H1 (cell line): ENCODE measurements at regions not wholly inside any gene's neighbourhood (a gene's known extent, or its start where the extent isn't known, plus 50 kb on each side); places are given as distances from the start of the nearest gene placed in this dataset.

ENCODE experiments used
- CTCF ChIA-PET: fragments of 300-600 bp; sonication (Branson Sonifier 250); formaldehyde crosslinking; loops from one replicate; lab custom pipeline; 2021; ENCODE audit not compliant: partially characterized antibody; lab: Charles Lee
- POLR2A ChIA-PET: fragments of 300-600 bp; sonication (Branson Sonifier 250); formaldehyde crosslinking; loops from one replicate; lab custom pipeline; 2021; ENCODE audit warnings: inconsistent platforms; ENCODE audit not compliant: partially characterized antibody; lab: Charles Lee
- DNase-seq, 2 experiments: peaks; one replicate each; pipeline versions ENCODE4 v3.0.0 to v3.0.0-alpha.2; 2010 to 2022; ENCODE audit warnings: low spot score in 2 of 2, low read depth in 1 of 2, mixed read lengths in 1 of 2
- FAIRE-seq: peaks from 2 replicates; lab custom pipeline; 2011; peaks lifted over from hg19 to GRCh38; lab: Jason Lieb, UNC
- H2AFZ ChIP-seq: 2 replicates; pipeline ENCODE4 v1.8.1; 2012; ENCODE audit warnings: low read length, inconsistent platforms
- H2AK5ac ChIP-seq: 2 replicates; pipeline ENCODE4 v1.6.1; 2013; ENCODE audit warnings: low read depth, low read length
- H2BK120ac ChIP-seq: replicated peaks from 2 replicates; pipeline ENCODE3; 2013; ENCODE audit warnings: low read depth, low read length, inconsistent platforms
- H2BK12ac ChIP-seq: 2 replicates; pipeline ENCODE4 v1.6.1; 2013; ENCODE audit warnings: low read depth, low read length
- H2BK15ac ChIP-seq: 2 replicates; pipeline ENCODE4 v1.6.1; 2013; ENCODE audit warnings: low read length
- H2BK20ac ChIP-seq: 2 replicates; pipeline ENCODE4 v1.6.1; 2013; ENCODE audit warnings: low read length
- H2BK5ac ChIP-seq: 2 replicates; pipeline ENCODE4 v1.6.1; 2013; ENCODE audit warnings: low read depth, low read length
- H3K14ac ChIP-seq: 2 replicates; pipeline ENCODE4 v1.6.1; 2013; ENCODE audit warnings: inconsistent platforms; ENCODE audit not compliant: insufficient read length
- H3K18ac ChIP-seq: 2 replicates; pipeline ENCODE4 v1.6.1; 2013; ENCODE audit warnings: low read length; ENCODE audit errors: extremely low read depth
- H3K23ac ChIP-seq: 2 replicates; pipeline ENCODE4 v1.6.1; 2013; ENCODE audit warnings: inconsistent platforms; ENCODE audit not compliant: insufficient read length
- H3K23me2 ChIP-seq: 2 replicates; pipeline ENCODE4 v1.6.1; 2013; ENCODE audit warnings: low read depth, low read length
- H3K27ac ChIP-seq: 2 replicates; pipeline ENCODE4 v1.6.1; 2011; ENCODE audit warnings: low read depth, low read length, inconsistent platforms
- H3K27me3 ChIP-seq, 4 experiments: replicated peaks in 1 of 4; 1 replicate in 1 of 4; 2 replicates in 3 of 4; pipeline versions ENCODE4 v1.6.1 to v1.8.1; 2011 to 2013; ENCODE audit warnings: low read length in 3 of 4, mild to moderate bottlenecking in 3 of 4, inconsistent platforms in 2 of 4, mixed read lengths in 2 of 4, moderate library complexity in 1 of 4; ENCODE audit not compliant: control insufficient read depth in 3 of 4, insufficient read depth in 3 of 4; ENCODE audit errors: extremely low read depth in 1 of 4
- H3K36me3 ChIP-seq, 4 experiments: 2 replicates each; pipeline versions ENCODE4 v1.6.1 to v1.8.1; 2011 to 2013; ENCODE audit warnings: mild to moderate bottlenecking in 4 of 4, low read length in 3 of 4, moderate library complexity in 2 of 4, control low read depth in 1 of 4, inconsistent platforms in 1 of 4; ENCODE audit not compliant: insufficient read depth in 4 of 4, control insufficient read depth in 2 of 4
- H3K4ac ChIP-seq: replicated peaks from 2 replicates; pipeline ENCODE3; 2013; ENCODE audit warnings: low read length, low read depth, mixed read lengths, inconsistent platforms; ENCODE audit not compliant: insufficient read length
- H3K4me1 ChIP-seq, 4 experiments: replicated peaks in 1 of 4; 1 replicate in 1 of 4; 2 replicates in 3 of 4; pipeline versions ENCODE4 v1.6.1 to v1.8.1; 2011 to 2013; ENCODE audit warnings: low read length in 3 of 4, inconsistent platforms in 2 of 4, mixed read lengths in 1 of 4; ENCODE audit not compliant: insufficient read depth in 4 of 4, control insufficient read depth in 3 of 4
- H3K4me2 ChIP-seq, 2 experiments: 2 replicates each; pipeline versions ENCODE4 v1.6.1 to v1.8.1; 2011 to 2013; ENCODE audit warnings: low read depth in 2 of 2, low read length in 2 of 2, control low read depth in 1 of 2, inconsistent platforms in 1 of 2, mild to moderate bottlenecking in 1 of 2; ENCODE audit not compliant: insufficient read depth in 1 of 2
- H3K4me3 ChIP-seq, 4 experiments: fragments of 200-600, 300-600 bp in 1 of 4; sonication (generic), shearing (Covaris generic), sonication (Bioruptor Twin) in 1 of 4; 2 replicates each; pipeline versions ENCODE4 v1.5.1 to v1.8.1; 2011 to 2016; ENCODE audit warnings: low read length in 4 of 4, low read depth in 3 of 4, control low read depth in 2 of 4, inconsistent platforms in 2 of 4, mild to moderate bottlenecking in 2 of 4, mixed read lengths in 1 of 4, moderate library complexity in 1 of 4; ENCODE audit not compliant: insufficient read depth in 2 of 4; ENCODE audit errors: extremely low read depth in 1 of 4
- H3K56ac ChIP-seq: replicated peaks from 2 replicates; pipeline ENCODE3; 2013; ENCODE audit warnings: low read depth, mild to moderate bottlenecking, mixed read lengths, low read length, inconsistent platforms; ENCODE audit not compliant: insufficient read length
- H3K79me1 ChIP-seq: 2 replicates; pipeline ENCODE4 v1.6.1; 2013; ENCODE audit warnings: low read depth, low read length, control low read depth
- H3K79me2 ChIP-seq, 2 experiments: 2 replicates each; pipeline versions ENCODE4 v1.6.1 to v1.8.1; 2012 to 2013; ENCODE audit warnings: low read length in 2 of 2, mild to moderate bottlenecking in 2 of 2, inconsistent platforms in 1 of 2; ENCODE audit not compliant: insufficient read depth in 2 of 2, control insufficient read depth in 1 of 2
- H3K9ac ChIP-seq, 4 experiments: replicated peaks in 1 of 4; 1 replicate in 1 of 4; 2 replicates in 3 of 4; pipeline versions ENCODE4 v1.6.1 to v1.8.1; 2011 to 2013; ENCODE audit warnings: low read depth in 3 of 4, low read length in 3 of 4, control low read depth in 2 of 4, mild to moderate bottlenecking in 2 of 4, moderate library complexity in 2 of 4, inconsistent platforms in 1 of 4; ENCODE audit errors: extremely low read depth in 1 of 4
- H3K9me3 ChIP-seq, 2 experiments: 2 replicates each; pipeline versions ENCODE4 v1.6.1 to v1.8.1; 2012 to 2013; ENCODE audit warnings: mild to moderate bottlenecking in 2 of 2, moderate library complexity in 2 of 2, control low read depth in 1 of 2, inconsistent platforms in 1 of 2, low read depth in 1 of 2, low read length in 1 of 2, mixed read lengths in 1 of 2; ENCODE audit not compliant: insufficient read depth in 2 of 2
- H4K20me1 ChIP-seq, 2 experiments: replicated peaks in 1 of 2; 2 replicates each; pipeline versions ENCODE3 to v1.8.1; 2011 to 2013; ENCODE audit warnings: inconsistent platforms in 2 of 2, low read length in 2 of 2, mild to moderate bottlenecking in 1 of 2; ENCODE audit not compliant: insufficient read depth in 2 of 2, control insufficient read depth in 1 of 2
- H4K5ac ChIP-seq: 2 replicates; pipeline ENCODE4 v1.6.1; 2013; ENCODE audit warnings: low read length, low read depth, mixed read lengths, inconsistent platforms; ENCODE audit not compliant: insufficient read length
- H4K8ac ChIP-seq: 2 replicates; pipeline ENCODE4 v1.8.0; 2013; ENCODE audit warnings: mild to moderate bottlenecking, moderate library complexity, low read length, inconsistent platforms; ENCODE audit not compliant: insufficient read depth; ENCODE audit errors: extremely low read depth
- H4K91ac ChIP-seq: replicated peaks from 2 replicates; pipeline ENCODE3; 2013; ENCODE audit warnings: low read length, mixed read lengths, inconsistent platforms; ENCODE audit not compliant: insufficient read length
- BCL11A ChIP-seq, 2 experiments: IDR thresholded peaks; one replicate each; pipeline ENCODE4 v1.6.1; 2011; ENCODE audit warnings: low read depth in 2 of 2, low read length in 2 of 2, mild to moderate bottlenecking in 2 of 2
- BRCA1 ChIP-seq: IDR thresholded peaks from 2 replicates; pipeline ENCODE4 v1.6.1; 2012; ENCODE audit warnings: low read depth, low read length, improper control_type of control experiment
- CBX5 ChIP-seq: fragments of 300-800, 300-1000 bp; sonication (generic); IDR thresholded peaks from 2 replicates; pipeline ENCODE4 v1.7.1; 2016; ENCODE audit warnings: antibody characterized with exemption, low read length, low read depth
- CHD2 ChIP-seq: IDR thresholded peaks from 2 replicates; pipeline ENCODE4 v1.6.1; 2012; ENCODE audit warnings: low read length, improper control_type of control experiment
- GTF2F1 ChIP-seq: IDR thresholded peaks from 2 replicates; pipeline ENCODE4 v1.6.1; 2012; ENCODE audit warnings: low read depth, low read length, improper control_type of control experiment, borderline replicate concordance
- MAFK ChIP-seq: IDR thresholded peaks from 2 replicates; pipeline ENCODE4 v1.6.1; 2012; ENCODE audit warnings: low read depth, mild to moderate bottlenecking, improper control_type of control experiment, low read length
- NANOG ChIP-seq: IDR thresholded peaks from 2 replicates; pipeline ENCODE4 v1.6.1; 2011; ENCODE audit warnings: low read length, low read depth, mild to moderate bottlenecking, inconsistent platforms; ENCODE audit not compliant: insufficient read depth, poor library complexity, severe bottlenecking
- POLR2A ChIP-seq, 2 experiments: IDR thresholded peaks; 1 replicate in 1 of 2; 2 replicates in 1 of 2; pipeline ENCODE4 v1.6.1; 2011; ENCODE audit warnings: low read depth in 2 of 2, low read length in 2 of 2, mild to moderate bottlenecking in 2 of 2; ENCODE audit errors: control extremely low read depth in 1 of 2
- RAD21 ChIP-seq, 2 experiments: IDR thresholded peaks in 1 of 2; conservative IDR thresholded peaks in 1 of 2; 2 replicates each; pipeline ENCODE4 v1.6.1; 2011; ENCODE audit warnings: low read depth in 2 of 2, low read length in 2 of 2, improper control_type of control experiment in 1 of 2, inconsistent platforms in 1 of 2, mild to moderate bottlenecking in 1 of 2, moderate library complexity in 1 of 2
- SAP30 ChIP-seq: fragments of 300-600 bp; sonication (generic); IDR thresholded peaks from 2 replicates; pipeline ENCODE4 v1.7.1; 2012; ENCODE audit warnings: low read length, moderate library complexity, mild to moderate bottlenecking, inconsistent platforms; ENCODE audit not compliant: insufficient read depth, insufficient replicate concordance
- SP1 ChIP-seq: IDR thresholded peaks from 2 replicates; pipeline ENCODE4 v1.6.1; 2011; ENCODE audit warnings: low read depth, low read length
- SP2 ChIP-seq: IDR thresholded peaks from 2 replicates; pipeline ENCODE4 v1.6.1; 2012; ENCODE audit warnings: mild to moderate bottlenecking, low read length, inconsistent platforms
- TAF7 ChIP-seq: optimal IDR thresholded peaks from 2 replicates; pipeline ENCODE3; 2011; ENCODE audit warnings: low read depth, mild to moderate bottlenecking, inconsistent platforms, low read length, moderate library complexity, borderline replicate concordance
- TCF12 ChIP-seq: IDR thresholded peaks from 2 replicates; pipeline ENCODE4 v1.6.1; 2011; ENCODE audit warnings: low read depth, mild to moderate bottlenecking, low read length
- TEAD4 ChIP-seq: IDR thresholded peaks from 2 replicates; pipeline ENCODE4 v1.6.1; 2012; ENCODE audit warnings: low read depth, low read length, inconsistent platforms, mixed read lengths
- YY1 ChIP-seq: IDR thresholded peaks from 2 replicates; pipeline ENCODE4 v1.6.1; 2011; ENCODE audit warnings: low read depth, mild to moderate bottlenecking, low read length
- TF ChIP-seq, protein P1 (sequence below): IDR thresholded peaks from 2 replicates; pipeline ENCODE4 v1.6.1; 2012; ENCODE audit warnings: inconsistent platforms

DNA sequence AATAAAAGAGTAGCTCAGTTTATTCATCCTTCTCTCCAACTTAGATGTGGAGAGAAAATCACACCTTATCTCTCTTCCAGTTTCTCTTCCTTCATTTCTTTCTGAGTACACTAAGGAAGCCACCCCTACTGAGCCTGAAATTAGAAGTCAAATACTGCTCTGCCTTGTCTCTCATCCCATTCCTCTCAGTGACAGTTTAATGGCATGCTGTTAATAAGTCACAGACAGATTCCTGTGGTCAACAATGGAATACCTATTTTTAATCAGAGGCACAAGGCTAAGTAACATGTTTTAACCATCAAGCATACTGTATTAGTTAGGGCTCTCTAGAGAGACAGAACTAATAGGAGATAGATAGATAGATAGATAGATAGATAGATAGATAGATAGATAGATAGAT, 253.2 kb downstream of the HTR7 start:
- DNase-seq (no peak), FAIRE-seq (no peak)
- H2BK12ac ChIP-seq = no peak overlapping the region
- no peaks in the 10 kb centered on the region for H3K79me2 ChIP-seq
- no peak overlapping the region for H4K8ac ChIP-seq
- H2BK5ac ChIP-seq = no peak overlapping the region
- no peak overlapping the region for H3K4me3 ChIP-seq
- H4K5ac ChIP-seq = no peak overlapping the region
- no peak overlapping the region for H3K27ac ChIP-seq
- H2BK20ac ChIP-seq = no peak overlapping the region
- H3K56ac ChIP-seq = no peak overlapping the region
- peaks cover 0 to 3% of the 10 kb centered on the region in 2 experiments; a peak in 1 of 4 replicates for H3K9me3 ChIP-seq
- H3K27me3 ChIP-seq = no peaks in the 10 kb centered on the region
- H4K91ac ChIP-seq = no peak overlapping the region
- no peak overlapping the region for H3K18ac ChIP-seq
- no peaks in the 10 kb centered on the region for H3K79me1 ChIP-seq
- POLR2A ChIA-PET = no interaction called here
- H2AFZ ChIP-seq = no peak overlapping the region
- no peak overlapping the region for H3K23ac ChIP-seq
- H3K9ac ChIP-seq = no peak overlapping the region
- no peak overlapping the region for H2BK15ac ChIP-seq
- CTCF ChIA-PET = interaction anchor here (0.6 kb wide), 1 partner anchor 430 kb away, joined by 3 read pairs; no protein-coding TSS in a partner anchor
- H3K36me3 ChIP-seq = no peaks in the 10 kb centered on the region
- H2BK120ac ChIP-seq = no peak overlapping the region
- H4K20me1 ChIP-seq = no peaks in the 10 kb centered on the region
- H3K4me1 ChIP-seq = no peaks in the 10 kb centered on the region
- no peaks in the 10 kb centered on the region for H3K23me2 ChIP-seq
- no peak overlapping the region for H3K14ac ChIP-seq
- H2AK5ac ChIP-seq = no peak overlapping the region
- H3K4me2 ChIP-seq = no peak overlapping the region
- H3K4ac ChIP-seq = no peak overlapping the region
- TF ChIP-seq GTF2F1 (no peak), SP1 (no peak), BRCA1 (no peak), SP2 (no peak), SAP30 (no peak), MAFK (no peak), TCF12 (no peak), CHD2 (no peak), RAD21 (IDR thresholded peaks at IDR 0.05 in 1 of 2, conservative IDR thresholded peaks at IDR 0.05 in 1 of 2; ENCODE audit: low read depth in 2 of 2, low read length in 2 of 2) (no peak), YY1 (no peak), NANOG (no peak), POLR2A (IDR thresholded peaks at IDR 0.05; ENCODE audit: control extremely low read depth in 1 of 2, low read depth in 2 of 2, low read length in 2 of 2) (no peak), BCL11A (IDR thresholded peaks at IDR 0.05; ENCODE audit: low read depth in 2 of 2, low read length in 2 of 2) (no peak), CBX5 (no peak), TAF7 (no peak), TEAD4 (no peak)
- TF ChIP-seq, protein P1, sequence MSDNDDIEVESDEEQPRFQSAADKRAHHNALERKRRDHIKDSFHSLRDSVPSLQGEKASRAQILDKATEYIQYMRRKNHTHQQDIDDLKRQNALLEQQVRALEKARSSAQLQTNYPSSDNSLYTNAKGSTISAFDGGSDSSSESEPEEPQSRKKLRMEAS = no peak
